GM21825 (cell line): ENCODE measurements at regions not wholly inside any gene's neighbourhood (a gene's known extent, or its start where the extent isn't known, plus 50 kb on each side); places are given as distances from the start of the nearest gene placed in this dataset.

Source experiments
- ATAC-seq: cut with Tn5 transposase; IDR thresholded peaks from one replicate; pipeline ENCODE4 v1.9.1; 2021; ENCODE audit warnings: mild to moderate bottlenecking, moderate library complexity; ENCODE audit not compliant: unreplicated experiment

DNA sequence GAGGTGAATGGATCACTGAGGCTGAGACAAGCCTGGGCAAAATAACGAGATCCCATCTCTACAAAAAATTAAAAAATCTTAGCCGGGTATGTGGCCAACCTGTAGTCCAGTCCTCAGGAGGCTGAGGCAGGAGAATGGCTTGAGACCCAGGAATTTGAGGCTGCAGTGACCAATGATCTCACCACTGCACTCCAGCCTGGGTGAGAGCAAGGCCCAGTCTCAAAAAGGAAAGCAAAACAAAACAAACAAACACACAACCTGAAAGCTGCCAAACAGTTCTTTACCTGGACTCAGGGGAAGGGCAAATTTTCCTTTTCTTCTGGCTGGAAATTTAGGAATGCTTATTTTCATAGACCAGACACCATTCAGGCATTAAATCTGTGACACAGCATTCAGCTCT, 163.1 kb upstream of the FAT1 start:
- ATAC-seq = no peak

DNA sequence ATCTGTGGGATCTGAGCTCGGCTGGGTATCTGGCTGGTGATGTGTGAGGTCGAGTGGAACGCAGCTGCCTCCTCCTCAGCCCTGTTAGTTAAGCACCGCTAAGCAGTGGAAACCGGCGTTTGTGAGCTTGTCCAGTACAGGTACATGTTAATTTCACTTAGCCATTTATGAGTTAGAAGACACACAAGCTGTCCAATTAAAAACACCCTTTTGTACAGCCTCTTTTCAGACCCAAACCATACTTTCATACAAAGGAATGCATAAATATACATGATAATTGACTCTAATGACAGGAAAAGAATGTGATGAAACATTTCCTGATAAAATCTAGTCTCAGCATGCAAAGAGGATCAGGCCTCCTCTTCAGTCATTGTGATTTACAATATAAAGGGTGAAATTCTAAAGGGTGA, 163.6 kb upstream of the FAT1 start:
- no peak for ATAC-seq

DNA sequence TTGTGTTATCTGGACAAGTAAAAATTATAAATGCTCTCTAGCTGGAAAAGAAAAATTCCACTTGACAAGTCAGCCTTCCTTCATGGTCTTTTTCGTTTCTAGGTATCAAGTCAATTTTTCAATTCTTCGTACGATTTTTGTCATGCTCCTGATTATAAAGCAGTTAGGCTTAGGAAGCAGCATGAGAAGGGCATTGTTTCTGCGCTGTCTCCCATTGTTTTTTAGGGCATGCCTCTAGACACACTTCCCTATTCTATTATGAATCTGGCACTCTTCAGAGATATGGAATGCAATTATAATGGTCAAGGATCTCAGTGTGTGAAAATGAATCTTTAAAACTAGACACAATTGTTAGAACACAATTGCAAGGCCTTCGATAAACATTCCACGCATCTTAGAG, 164.1 kb upstream of the FAT1 start:
- no peak for ATAC-seq

DNA sequence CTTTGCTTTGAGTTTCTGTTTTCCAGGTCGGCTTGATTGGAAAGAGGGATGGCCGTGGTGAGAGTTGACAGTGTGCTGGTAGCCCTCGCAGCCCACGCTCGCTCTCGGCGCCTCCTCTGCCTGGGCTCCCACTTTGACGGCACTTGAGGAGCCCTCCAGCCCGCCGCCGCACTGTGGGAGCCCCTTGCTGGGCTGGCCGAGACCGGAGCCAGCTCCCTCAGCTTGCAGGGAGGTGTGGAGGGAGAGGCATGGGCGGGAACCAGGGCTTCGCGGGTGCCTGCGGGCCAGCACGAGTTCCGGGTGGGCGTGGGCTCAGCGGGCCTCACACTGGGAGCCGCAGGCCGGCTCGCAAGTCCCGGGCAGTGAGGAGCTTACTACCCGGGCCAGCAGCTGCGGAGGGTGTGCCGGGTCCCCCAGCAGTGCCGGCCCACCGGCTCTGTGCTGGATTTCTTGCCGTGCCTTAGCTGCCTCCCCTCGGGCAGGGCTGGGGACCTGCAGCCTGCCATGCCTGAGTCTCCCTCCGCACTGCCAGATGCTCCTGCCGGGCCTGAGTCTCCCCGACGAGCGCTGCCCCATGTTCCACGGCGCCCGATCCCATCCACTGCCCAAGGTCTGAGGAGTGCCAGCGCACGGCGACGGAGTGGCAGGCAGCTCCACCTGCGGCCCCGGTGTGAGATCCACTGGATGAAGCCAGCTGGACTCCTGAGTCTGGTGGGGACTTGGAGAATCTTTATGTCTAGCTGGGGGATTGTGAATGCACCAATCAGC, 166.4 kb upstream of the FAT1 start:
- ATAC-seq = no peak

DNA sequence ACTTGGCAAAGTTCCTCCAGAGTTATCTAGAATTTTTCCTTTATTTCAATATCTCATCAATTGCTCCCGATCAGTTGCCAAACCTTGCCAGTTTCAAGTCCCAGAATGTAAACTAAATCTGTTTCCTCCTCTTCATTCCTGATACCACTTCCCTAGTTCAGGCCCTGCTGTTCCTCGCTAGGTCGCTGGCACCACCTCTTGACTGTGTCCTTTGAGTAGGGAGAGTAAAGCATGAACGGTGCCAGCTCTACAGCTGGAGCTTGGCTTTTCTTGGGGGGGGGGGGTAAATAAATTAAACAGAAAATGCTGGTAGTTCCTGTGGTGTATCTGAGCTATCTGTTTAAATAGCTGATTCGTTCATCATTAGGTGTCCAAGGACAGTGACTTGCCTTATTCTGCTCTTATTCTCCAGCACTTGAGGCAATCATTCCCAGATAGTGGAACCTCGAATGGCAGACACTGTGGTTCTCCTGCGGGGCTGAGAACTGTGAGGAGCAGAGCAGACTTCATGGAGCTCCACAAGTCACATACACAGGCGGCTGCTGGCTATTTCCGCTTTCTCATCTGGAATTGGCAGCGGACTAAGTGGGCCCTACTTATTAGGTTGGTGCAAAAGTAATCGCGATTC, 168.3 kb upstream of the FAT1 start:
- no peak for ATAC-seq

DNA sequence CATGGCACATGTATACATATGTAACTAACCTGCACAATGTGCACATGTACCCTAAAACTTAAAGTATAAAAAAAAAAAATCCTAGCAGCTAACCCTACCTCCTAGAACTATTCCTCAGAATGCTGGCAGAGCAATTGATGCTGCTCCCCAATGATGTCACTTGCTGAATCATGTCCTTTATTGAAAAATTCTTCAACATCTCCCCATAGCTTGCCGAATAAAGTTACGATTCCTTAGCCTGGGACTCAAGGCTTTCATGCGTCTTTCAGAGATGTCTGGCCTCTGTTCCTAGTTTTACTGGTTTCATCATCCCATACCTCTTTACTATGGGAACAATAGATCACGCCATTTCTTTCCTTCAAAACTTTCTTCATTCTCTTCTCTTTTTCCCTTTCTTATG, 174.7 kb upstream of the FAT1 start:
- ATAC-seq = no peak

DNA sequence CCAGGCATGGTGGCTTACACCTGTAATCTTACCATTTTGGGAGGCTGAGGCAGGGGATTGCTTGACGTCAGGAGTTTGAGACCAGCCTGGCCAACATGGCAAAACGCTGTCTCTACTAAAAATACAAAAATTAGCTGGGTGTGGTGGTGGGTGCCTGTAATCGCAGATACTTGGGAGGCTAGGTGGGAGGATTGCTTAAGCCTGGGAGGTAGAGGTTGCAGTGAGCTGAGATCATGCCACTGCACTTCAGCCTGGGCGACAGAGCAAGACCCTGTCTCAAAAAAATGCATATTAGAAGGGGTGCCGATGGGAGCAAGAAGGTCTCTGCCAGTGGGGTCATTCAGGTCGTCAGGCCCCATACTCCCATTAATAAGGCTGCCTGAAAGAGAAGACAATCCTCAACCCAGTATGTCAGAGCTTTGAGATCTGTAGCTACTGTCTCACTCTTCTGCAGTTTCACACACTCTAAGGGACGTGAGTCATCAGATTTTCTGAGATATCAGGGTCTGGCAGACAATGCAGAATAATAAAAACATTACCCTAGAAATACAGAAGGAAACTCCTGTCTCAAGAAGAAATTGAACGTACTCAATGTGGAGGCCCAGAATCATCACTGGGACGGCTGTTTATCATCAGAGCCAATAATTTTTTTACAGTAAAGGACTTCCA, 176.7 kb upstream of the FAT1 start:
- no peak for ATAC-seq

DNA sequence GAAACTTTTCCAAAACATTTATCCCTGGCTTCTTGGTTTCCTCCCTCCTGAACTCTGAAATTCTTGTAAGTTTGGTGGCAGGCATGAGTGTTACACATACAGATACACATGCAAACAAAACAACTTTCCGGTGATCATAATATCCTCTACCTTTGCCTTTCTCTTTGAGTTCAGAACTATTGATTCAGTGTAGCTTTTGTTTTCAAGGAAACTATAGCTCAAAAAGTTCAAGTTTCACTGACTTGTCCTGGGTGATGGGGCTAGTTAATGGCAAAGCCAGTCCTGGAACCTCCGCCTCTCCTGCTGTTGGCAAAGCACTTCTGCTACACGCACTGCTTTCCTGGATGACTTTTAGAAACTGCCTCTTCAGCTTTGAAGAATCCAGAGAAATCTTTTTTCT, 177.3 kb upstream of the FAT1 start:
- ATAC-seq = no peak

DNA sequence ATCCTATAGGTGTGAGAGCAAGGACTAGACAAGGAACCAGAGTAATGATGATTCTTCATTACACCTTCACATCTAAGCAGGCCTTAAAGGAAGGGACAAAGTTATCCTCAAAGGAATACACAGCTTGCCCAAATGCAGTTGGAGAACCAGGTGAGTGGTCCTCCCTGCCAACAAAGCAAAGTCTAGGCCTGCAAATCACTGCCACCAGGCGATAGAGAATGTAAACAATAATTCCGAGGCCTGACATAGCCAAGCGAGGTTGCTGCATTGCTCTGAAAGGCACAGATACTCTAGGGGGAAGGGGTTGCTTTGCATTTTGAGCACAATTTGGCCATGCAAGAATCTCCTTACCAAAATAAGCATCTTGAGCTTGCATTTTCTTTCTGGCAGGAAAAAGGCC, 178.2 kb upstream of the FAT1 start:
- ATAC-seq = no peak

DNA sequence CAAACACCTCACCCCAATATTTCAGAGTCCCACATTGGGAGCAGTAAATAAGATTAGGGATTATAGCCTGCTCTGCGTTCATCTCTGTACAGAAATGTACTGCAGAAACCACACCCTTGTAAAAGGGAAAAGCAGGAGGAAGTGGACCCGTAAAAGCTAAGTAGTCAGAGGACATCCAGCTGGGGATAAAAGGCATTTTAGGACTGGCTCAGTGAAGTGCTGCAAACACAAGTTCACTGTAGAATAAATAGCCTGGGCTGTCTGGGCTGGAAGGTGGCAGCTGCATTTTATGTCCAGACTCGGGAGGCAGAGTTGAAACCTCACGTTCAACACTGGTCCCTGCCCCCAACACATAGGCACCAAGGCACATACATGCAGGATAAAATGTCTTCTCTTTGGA, 178.7 kb upstream of the FAT1 start:
- no peak for ATAC-seq

DNA sequence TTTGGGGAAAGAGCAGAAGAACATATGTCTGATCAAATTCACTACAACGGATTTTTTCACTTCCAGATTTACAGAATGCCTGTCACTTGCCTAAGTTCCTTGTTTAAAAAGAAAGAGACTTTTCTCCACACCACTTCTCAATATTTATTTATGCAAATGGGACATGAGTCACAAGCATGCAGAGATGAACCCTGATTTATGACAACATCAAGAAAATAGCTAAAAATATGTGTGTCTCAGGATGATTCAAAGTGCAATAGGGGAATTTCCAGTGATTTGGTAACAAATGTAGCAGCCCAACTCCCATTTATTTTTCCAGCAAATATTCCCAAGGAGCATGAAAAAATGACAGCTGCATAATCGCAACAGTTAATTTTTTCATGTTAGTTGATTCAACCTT, 180.4 kb upstream of the FAT1 start:
- no peak for ATAC-seq

DNA sequence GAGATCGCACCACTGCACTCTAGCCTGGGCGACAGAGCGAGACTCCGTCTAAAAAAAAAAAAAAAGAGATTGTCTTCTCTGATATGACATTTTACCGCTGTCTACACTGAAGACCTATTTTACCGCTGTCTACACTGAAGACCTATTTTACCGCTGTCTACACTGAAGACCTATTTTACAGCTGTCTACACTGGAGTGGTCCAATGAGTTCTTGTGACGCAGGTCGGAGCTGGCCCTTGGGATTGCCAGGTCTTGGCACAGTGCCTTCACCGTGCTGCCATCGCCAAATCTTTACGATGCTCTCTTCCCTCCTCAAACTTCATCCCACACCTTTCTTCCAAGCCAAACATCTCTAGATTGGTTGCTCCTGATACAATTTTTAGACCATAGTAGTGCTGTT, 183.1 kb upstream of the FAT1 start:
- no peak for ATAC-seq

DNA sequence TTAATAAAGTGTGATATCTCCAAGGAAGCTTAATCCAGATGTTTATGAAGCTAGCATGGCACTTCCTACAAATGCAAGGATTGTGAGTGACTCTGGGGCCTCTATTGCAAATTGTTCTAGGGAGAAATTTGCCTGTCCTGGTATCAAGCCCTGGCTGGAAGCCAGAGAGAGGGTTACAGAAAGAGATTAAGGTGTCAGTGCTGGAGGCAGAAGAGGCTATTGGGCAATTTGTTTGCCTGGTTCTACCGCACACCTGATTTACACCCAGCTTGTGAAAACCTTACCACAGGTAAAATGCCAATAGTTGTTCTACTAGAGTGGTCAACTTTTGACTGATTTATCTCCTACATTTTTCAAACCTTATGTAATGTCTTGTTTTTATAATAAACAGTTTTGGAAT, 186.7 kb upstream of the FAT1 start:
- no peak for ATAC-seq

DNA sequence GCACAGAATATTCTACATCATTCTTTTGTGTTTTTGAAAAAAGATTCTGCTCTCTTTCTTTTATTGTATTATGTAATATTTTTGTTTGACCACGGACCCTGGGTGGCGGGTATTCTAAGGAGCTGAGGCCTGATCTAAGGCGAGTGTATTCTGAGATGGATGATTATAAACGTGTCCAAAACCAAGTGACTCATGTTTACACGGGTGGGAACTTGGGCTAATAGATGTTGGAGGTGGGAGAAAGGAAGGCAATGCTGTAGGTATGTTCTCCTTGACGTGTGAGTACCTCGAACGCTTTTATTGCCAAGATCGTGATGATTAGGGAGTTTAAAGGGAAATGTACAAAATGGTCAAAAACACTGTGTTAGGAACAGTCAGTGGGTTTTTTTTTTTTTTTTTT, 188.9 kb upstream of the FAT1 start:
- no peak for ATAC-seq

DNA sequence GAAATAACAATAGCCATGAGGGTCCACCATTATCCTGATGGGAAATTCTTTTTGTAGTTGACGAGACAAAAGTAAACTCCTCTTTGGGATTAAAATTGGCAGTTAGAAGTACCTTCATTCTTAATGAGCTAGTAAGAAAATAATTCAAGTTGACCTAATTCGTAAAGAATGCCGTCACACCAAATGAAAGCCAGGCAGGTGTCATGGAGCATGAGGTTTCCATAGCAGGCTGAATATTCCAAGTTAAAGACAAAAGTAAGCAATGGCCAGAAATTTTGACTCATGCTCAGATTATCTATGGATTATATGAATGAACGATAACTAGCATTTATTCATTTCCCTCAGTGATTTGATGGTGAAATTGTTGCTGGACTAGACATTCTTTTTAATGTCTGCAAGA, 192.2 kb upstream of the FAT1 start:
- ATAC-seq = no peak

DNA sequence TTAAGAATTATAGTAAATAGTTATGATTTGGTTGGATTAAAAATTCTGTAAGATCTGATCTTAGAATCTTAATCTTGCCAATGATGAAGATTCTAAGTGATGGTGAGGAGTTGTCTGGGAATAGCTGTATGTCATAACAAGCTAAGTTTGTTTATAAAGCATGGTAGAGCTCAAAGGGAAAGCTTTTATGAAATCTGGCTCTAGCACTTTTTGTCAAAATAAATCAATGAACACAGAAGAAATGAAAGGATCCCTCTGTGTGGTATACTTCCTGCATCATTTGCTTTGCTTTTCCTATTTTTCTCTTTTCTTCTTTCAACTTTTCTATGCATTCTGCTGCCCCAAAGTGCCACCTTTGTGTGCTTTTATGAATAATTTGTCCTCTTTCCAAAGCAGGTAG, 193.5 kb upstream of the FAT1 start:
- no peak for ATAC-seq

DNA sequence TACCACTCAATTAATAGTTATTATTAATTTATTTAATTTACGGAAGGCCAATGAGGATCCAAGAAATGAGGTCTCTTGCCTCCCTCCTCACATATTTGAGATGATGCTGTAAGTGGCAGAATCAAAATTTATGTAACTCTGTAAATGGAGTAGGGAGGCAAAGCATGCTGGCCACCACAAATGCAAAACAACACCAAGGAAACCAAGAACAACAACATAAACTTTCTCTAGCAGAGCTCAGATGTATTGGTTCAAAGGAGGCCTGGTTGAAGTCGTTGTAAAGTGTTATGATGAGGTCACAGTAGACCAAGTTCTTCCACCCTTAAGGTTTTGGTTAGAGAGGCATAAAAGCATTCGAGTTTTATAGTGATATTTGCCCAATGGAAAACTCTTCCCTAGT, 194.8 kb upstream of the FAT1 start:
- no peak for ATAC-seq

DNA sequence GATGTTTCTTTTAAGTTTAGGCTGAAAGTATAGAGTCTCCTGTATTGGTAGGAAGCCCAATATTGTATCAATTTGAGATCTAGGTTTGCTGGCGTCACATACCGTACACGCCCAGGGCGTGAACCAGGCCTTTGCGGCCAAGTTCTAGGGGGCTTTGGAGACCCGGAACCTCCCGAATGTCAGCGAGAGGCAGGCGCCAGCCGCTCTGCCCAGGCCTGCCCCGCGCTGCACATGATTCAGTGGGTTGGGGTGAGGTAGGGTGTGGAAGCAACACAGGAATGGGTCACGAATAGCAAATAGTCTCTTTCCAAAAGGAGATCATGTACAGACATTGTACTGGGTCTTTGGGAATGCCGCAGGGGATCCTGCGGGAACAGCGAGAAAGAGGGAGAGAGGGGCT, 195.7 kb upstream of the FAT1 start:
- no peak for ATAC-seq

DNA sequence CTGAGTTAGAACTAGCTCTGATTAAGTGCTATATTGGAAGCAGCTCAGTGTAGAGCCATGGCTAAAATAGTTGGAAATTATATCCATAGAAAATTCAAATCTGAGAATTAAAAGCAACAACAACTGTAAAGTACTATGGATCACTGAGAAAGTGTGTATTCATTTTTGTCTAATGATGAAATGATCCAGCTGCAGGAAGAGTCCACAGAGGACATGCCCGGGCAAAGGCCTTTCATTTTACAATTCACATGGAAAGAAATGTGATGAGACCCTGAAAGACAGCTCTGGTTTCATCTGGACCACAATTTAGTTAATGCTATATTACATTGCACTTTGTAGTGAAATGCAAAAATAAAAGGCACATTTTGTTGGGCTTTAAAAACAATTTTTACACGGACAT, 196.8 kb upstream of the FAT1 start:
- no peak for ATAC-seq

DNA sequence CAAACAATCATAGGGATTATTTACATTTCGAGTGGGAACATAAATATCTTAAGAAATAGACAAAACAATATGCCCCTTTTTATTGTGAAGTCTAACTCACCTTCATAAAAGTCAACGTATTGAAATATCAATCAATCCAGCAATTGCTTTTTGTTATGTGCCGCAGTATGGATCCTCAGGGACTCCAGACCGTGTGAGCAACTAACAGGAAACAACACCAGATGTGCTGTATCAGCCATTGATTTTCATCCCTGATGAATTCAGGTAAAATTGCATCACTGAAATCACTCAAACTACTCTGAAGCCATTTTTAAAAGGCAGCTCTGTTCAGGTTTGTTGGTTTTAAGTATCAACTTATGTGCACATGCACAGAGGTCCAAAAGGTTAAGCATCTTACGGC, 197.3 kb upstream of the FAT1 start:
- no peak for ATAC-seq

DNA sequence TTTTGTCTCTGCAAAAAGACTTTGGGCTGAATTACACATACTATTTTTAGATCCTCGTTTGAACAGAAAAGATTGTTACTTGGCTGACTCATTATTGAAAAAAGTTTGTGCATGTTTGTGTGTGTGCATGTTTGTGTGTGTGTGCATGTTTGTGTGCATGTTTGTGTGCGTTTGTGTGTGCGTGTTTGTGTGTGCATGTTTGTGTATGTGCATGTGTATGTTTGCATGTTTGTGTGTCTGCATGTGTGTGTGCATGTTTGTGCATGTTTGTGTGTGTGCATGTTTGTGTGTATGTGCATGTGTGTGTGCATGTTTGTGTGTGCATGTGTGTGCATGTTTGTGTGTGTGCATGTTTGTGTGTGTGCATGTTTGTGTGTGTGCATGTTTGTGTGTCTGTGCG, 201.1 kb upstream of the FAT1 start:
- ATAC-seq = no peak

DNA sequence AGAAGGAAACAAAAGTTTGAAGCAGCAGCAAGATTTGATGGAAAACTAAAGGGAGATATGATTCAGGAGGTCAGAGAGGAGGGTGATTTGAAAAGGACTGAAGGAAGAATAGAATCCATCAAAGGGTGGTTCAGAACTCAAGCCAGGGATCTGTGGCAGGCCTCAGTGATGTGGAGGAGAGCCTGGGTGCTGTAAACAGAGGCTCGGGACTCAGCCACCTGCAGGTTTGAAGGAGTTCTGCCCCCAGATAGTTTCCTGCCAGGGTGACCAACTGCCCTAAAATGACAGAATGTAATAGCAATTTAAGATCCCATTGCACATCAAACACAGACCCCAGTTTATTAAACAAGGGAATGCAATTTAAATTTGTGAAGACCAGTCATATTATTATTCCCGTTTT, 204.0 kb upstream of the FAT1 start:
- no peak for ATAC-seq
